ENCODE measurements at regions not wholly inside any gene's neighbourhood (a gene's known extent, or its start where the extent isn't known, plus 50 kb on each side); places are given as distances from the start of the nearest gene placed in this dataset.

DNA sequence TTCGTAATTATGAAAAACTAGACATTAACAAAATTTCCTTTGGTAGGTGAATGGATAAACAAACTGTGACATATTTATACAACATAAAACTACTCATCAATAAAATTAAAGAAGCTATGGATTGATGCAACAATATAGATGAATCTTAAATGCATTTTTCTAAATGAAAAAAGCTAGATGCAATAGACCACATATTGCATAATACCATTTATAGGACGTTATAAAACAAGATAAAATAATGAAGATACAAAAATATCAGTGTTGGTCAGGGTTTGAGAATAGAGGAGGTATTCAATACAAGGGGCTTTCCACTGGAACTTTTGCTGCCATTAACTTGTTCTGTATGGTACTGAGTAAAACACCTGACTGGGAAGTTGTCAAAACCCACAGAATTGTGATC lies 314.4 kb downstream of the GRB14 start:
- DNase-seq, result no peak

DNA sequence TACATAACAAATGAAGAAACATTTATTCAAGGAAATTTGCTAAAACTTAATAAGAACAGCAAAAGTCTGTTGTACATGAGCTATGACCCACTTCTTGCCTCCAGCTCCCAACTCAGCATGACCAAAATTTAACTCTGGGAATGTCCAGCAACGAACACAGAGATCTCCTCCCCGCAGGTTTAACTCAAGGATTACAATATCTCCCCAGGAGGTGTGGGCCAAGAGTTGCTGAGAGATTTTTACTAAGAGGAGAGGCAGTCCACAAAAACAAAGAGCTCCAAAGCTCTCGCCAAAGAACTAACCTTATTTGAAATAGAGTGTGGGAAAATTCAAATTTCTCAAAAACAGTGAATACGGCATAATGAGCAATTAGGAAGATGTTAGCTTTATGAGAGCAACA lies 318.5 kb downstream of the GRB14 start:
- DNase-seq, result peak in 1 of 56 donors; percentile 3

DNA sequence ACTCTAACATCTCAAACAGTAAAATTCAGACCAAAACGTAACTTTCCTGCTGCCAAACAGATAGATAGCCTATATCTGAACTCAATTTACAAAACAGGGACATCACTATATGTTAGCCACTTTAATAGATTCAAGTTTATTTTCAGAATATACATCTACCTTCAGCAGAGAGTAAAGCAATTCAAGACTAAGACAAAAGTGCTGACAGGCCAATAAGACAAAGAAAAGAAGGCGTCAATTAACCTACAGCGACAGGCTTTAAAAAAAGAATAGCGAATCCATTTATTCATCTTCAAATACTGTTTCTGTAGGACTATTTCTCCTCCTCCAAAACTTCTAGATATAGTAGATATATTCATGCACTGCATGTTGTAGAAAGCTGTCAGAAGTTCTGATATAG lies 333.0 kb downstream of the GRB14 start:
- DNase-seq, result no peak

DNA sequence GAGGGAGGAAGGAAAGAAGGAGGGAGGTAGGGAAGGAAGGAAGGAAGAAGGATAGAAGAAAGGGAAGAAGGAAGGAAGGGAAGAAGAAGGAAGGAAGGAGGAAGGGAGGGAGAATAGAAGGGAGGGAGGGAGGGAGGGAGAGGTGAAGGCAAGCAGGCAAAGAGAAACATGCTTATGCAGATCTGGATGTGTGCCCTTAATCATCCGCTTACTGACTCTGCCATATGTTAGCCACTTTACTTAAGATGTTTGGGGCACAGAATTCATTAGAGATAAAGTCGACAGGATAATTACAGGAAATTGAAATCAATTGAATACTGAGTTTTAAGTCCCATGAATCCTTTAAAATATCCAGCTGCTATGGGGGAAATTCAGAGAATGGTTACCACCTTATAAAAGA lies 334.2 kb downstream of the GRB14 start:
- no peak for DNase-seq

DNA sequence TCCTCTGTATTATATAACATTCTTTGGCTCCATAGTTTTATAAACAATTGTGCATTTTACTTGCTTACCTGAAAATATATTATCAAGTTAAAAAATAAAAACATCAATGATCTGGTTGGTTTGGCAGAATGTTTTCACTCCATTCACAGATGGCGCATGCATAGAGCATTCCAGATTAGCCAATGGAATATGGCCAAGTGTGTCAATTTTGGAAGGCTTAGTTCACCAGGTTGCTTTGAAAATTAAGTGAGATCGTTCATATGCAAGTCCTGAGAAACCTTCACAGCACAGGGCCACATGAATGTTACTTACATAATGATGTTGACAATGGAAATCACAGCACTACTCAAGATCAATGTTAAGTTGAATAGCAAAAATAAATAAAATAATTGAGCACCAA lies 335.7 kb downstream of the GRB14 start:
- no peak for DNase-seq

DNA sequence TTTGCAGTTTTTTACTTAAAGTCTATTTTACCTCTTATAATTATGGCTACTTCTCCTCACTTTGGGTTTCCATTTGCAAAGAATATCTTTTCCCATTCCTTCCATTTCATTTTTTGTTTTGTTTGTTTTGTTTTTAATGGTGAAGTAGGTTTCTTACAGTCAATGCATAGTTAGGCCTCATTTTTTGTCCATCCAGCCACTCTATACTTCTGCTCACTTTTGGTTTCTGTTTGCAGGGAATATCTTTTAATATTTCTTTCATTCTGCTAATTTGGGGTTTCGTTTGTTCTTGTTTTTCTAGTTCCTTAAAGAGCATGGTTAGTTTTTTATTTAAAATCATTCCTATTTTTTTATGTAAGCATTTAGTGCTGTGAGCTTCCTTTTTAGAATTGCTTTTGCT lies 339.4 kb downstream of the GRB14 start:
- DNase-seq, result no peak

DNA sequence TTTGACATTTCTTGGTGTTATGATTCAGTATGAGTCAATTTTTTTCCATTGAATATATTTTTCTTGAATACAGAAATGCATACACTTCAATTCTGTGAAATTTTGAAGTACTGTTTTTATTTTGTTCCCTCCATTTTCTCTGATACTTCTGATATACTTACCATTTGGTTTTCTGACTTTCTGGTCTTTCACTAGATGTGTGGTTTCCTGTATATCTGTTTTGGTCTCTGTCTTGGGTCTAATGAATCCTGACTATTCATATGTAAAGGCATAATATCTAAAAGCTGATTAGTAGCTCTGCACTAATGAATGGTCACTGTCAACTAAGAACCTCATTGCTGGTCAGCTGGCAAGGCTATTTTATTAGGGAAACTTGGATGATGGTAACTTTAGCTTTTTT lies 345.6 kb downstream of the GRB14 start:
- DNase-seq, result no peak

DNA sequence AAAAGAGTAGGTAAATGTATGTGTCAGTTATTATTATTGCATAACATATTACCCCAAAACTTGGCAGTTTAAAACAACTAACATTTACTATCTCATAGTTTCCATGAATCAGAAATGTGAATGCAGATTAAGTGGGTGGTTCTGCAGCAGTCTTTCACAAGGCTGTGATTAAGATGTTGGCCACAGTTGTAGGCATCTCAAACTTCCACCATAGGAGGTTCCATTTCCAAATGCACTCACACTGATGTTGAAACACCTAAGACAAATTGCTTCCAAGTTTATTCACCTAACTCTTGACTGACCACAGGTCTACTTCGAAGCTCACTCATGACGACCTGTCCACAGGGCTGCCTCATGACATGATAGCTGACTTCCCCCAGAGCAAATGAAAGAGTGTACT lies 360.8 kb downstream of the GRB14 start:
- DNase-seq, result no peak

DNA sequence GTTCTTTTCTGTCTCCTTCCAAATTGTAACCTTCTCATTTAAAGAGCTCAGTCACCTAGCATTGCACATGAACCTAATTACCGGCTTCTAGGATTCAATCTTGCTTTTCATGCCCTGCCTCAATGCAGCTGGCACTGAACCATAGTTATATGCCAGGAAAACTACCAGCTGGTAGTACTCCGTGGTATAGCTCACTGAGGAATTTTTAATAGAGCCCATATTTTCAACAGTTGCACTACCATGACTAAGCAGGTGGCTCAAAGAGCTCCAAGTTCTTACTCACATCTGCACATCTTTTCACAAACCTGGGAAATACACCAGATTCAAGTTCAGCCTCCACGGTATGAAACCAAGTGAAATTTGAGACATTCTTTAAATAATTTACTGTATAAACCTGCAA lies 363.5 kb downstream of the GRB14 start:
- DNase-seq, result no peak

DNA sequence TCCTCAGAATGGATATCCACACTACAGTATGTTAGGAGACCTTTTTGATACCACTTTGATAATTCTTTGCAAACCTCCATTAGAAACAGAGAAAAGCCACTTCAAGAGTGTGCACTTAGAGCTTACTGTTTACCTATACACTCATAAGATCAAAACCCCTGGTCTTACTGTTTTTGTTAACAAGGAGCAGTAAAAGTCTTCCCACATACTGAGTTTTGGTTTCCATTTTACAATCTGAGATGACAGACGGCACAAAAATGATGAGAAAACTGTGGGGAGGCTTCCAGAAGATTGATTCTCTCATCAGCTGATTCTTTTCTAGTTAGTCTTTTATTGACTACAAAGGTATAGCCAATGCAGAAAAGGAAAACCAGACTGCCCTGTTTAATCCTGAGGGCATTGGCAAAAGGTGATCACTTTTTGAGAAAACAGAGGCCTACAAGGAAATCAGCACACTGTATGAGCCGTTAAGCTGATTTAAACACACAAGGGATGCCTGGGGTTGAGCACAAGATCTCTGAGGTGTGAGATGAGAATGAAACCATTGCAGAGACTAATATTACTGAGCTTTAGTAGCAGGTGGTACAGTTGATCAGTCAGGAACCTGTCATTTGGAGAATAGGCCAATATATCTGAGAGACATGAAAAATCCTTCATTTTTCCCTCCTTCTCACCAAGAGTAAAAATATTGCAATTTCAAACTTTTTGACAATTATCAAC lies 368.6 kb downstream of the GRB14 start:
- no peak for DNase-seq

DNA sequence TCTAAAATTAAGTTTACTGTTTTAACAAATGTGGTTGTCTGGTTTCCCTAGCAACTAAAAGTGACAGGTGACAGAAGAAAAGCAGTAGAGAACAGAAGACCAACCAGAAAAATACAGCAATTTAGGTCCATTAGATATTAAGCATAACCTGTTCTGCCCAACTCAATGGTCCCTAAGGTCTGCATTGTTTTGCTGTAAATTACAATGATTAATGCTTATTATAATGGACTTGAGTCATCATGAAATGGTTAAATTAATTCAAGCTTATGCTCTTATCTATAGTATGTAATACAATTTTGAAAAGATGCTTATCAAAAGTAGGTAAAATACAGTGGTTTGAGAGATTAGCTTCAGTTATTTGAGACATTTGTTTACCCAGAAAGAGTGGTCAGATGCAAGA lies 378.0 kb downstream of the GRB14 start:
- no peak for DNase-seq

DNA sequence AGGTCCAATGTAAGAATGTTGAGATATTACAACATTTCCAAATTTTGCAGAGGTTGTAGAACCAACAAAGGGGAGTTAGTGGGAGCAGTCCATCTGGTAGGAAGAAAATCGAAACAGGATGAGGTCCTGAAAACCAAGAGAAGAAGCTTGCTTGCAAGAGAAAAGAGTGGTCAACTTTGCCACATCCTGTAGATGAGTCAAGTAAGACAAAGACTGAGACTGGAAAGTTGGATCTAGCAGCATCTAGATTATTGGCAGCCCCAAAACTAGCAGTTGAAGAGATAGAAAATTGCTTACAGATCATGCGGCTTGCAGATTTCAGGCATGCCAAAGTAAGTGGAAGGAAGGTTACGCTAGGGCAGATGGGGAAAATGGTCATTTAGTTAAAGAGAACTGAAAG lies 378.9 kb downstream of the GRB14 start:
- no peak for DNase-seq

DNA sequence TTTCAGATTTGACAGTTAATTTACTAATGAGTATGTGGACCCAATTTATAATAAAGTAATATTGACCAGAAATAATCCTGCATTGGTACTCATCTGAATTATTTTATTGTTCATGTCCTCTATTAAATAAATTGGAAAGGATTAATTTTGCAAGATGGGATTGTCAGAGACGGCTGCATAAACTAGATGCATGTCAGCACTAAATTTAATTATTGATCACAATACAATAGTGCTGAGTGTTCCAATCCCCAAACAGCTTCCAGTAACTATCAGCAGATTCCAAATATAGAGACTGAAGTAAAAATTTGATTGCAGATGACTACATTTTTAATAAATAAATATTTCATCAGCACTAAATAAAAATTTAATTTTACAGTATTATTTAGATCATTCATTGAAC lies 387.2 kb downstream of the GRB14 start:
- no peak for DNase-seq

DNA sequence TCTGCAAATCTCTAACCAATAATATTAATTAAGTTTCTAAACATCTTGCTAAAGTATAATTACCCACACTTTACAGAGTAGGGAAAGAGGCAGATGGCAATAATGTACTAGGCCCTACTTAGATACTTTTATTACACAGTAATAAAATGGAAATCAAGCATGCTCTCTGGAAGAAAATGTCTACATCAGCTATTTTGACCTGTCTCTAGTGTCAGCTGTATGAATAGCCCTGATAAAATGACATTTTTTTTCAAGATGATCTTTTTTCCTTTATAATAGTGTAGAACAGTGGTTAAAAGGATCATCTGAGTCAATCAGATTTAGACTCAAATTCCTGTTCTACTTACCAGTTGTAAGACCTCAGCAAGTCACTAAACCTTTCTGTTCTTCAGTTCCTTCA lies 397.3 kb downstream of the GRB14 start:
- no peak for DNase-seq

DNA sequence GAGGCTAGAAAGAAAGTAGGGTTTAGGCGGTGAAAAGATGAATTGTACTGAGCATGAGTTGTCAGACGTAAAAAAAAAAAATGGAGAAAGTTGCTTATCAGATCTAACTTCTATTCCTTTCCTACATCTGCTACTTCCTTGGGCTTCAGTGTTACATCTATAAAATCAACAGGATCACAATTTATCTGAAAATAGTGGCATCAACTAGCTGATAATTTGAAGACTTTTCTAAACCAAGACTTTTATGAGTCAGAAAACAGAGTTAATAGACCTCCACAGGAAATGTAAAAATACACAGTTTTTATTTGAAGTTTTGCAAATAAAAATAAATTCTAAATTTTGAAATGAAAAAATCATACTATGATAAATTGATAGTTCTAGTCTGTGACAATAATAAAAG lies 399.8 kb downstream of the GRB14 start:
- DNase-seq, result no peak

DNA sequence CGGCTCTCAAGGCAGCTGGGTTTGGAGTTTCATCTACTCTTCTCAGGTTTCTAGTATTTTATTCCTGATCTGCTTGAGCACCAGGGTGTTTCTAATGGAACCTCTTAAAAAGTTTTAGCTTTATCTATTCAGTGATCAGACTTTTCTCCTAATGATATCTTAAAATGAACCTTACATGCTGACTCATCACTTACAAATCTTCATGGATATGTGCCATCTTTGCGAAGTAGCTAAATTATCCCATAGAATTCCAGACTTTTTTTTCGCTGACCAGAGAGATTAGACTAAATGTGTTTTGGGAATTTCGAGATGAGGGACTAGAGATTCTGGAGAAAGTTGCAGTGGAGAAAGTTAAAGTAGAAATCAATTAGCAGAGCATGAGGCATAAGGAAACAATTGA lies 401.0 kb downstream of the GRB14 start:
- DNase-seq, result no peak

DNA sequence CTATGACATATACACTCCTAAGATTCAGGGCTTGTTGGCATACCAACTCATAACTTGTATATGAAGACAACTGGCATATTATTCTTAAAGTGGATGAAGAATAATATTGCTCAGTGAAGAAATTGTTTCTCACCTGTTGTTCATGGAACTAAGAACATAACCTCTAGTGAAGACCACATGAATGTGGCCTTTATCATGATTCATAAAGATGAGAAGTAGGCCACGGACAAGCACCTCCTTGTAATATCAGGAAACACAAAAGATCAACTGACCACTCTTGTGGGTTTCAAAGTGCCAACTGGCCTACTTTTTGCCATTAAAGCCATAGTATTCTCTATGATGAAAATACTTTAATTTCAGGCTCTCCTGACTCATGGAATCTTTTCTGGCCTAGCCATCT lies 407.4 kb downstream of the GRB14 start:
- DNase-seq, result no peak

DNA sequence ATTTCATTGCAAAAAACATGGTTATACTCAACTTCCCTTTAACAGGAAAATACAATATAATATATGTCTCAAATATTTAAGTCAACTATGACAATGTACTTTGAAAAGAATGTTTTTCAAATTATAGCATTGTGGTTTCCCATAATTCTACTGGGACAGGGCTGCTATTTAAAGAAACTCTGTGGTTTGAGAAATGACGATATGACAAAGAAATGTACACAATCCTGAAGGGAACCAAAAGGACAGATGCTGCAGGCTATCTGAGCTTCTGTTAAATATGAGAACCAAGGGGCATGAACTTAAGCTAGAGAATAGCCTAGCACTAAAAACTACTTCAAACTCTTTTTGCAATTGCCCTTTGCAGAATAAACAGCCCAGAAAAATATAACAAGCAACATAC lies 415.9 kb downstream of the GRB14 start:
- DNase-seq, result no peak

DNA sequence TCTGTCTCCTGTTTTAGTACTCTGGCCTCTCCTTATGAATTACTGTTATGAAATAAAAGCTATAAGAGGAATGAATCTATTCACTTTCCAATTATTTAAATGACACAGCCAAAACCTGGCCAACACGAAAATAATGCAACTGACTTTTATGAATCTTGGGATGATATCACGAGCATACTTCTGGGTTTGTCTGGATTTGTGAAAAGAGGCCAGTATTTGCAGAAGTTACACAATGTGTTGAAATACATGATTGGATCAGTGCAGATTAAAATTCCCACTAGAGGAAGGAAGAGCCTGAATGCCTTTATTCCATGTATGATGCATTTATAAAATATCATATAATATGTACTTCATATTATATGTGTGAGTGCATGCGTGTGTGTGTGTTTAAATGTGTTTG lies 418.2 kb downstream of the GRB14 start:
- no peak for DNase-seq

DNA sequence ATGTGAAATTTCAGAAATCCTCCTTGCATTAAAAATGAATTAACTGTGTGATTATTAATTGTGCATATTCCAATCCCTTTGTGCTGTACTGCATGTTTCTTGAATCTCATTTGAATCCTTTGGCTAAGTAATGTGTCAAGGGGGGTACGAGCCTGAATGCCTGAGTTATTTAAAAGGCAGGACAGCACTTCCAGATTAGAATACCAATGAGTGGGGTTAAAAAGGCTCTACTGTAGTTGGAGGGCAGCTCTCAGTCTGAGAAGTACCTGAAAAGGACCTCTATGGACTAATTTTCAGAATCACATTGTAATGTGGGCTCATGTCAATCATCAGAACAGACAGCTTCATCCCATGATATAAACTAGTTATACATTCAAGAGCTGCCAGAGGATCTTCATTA lies 423.0 kb downstream of the GRB14 start:
- no peak for DNase-seq

DNA sequence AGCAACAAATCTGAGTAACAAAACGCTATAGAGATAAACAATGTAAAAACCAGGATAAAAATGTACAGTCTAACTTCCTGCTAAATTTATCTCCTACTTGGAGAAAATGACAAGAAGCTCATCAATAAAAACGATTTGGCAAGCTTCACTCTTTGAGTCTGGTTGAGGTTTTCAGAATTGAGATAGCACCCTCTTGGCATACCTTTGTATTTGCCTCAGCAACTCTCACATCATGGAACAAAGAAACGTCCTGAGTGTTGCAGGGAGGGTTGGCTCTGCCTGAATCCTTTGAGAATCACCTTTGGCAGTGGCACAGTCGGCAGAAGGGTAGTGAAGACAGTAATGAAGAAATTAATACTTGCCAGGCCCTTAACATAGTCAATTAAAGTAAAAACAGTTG lies 430.6 kb downstream of the GRB14 start:
- DNase-seq, result no peak

DNA sequence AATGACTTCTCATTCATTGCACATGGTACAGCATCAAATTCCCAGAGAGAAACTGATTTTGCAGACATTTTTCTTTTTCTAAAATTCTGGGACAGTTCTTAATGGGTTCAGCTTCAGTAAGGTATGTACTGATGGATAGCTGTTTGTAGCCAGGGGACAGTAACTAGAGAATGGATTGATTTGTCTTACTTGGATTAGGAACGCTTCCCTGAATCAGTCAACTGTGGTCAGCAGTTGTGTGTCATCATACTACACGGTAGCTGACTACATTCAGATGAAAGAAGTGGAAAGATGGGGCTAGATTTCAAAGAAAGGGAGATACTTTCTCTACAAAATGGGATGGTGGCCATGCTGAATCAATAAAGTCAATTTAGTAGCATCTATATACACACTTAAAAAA lies 431.4 kb downstream of the GRB14 start:
- DNase-seq, result no peak

DNA sequence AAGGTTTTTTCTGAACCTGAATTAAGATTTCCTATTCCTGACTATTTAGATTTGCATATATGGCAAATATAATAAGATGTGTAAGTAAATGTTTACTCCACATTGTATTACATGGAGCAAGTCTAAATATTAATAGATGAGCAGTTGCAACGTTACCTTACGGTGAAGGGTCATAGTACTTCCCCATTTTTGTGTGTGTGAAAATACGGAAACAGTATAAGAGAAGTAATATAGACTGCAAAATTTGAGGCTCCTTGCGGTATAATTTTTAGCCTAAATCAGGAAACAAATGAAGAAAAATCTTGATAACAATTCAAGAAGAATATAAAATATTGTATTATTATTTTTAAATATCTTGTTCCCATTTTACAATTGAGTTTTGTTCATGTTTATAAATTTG lies 434.2 kb downstream of the GRB14 start:
- DNase-seq, result no peak

DNA sequence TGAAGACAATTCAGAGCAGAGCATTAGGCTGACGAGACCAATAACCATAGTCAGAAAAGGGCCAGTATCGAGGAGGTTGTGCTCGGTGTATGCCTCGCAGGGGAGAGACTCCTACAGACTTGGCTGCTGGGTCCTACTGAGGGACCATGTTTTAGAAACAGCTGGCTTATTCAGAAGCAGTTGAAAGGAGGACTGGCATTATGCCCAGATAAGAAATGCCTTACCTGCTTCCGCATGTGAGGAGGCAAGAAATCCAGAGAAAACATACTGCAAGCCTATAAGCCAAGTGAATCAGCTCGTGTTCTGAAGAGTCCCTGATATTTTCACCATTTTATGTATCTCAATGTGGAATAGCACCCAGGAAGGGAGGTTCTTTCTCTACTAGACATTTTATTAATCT lies 434.7 kb downstream of the GRB14 start:
- DNase-seq, result no peak

Data from amygdala (tissue), 56 donors.